AG20443 (cell line): ENCODE measurements at regions not wholly inside any gene's neighbourhood (a gene's known extent, or its start where the extent isn't known, plus 50 kb on each side); places are given as distances from the start of the nearest gene placed in this dataset.

Experiments used
- DNase-seq: peaks from one replicate; pipeline ENCODE4 v3.0.0; 2012; ENCODE audit warnings: low spot score, mixed read lengths

DNA sequence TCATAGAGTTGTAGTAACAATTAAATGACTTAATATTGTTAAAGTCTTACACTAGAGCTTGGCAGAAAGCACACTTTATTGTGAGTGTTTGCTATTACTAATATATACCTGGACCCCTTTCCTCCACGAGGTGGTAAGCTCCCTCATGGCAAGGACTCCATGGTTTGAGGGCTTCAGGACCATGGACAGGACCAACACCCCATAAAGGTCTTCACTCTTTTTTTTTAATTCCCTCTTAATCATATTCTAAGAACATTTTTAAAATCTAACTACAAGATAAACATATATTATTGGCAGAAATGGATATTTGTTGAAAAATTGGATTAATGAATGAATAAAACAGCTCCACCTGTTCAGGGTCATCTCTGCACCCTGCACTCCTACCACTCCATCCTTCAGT lies 154.5 kb downstream of the CBLN1 start:
- DNase-seq = no peak

DNA sequence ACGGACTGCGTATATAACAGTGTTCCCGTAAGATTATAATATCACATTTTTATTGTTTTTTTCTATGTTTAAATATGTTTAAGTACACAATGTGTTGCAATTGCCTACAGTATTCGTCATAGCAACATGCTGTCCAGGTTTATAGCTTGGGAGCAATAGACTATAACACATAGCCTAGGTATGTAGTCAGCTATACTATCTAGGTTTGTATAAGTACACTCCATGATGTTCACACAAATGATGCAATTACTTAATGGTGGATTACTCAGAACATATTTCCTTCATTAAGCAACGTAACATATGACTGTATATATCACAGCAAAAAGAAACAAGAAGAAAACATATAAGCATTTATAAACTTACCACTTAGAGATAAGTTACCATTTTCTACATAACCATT lies 160.0 kb downstream of the CBLN1 start:
- no peak for DNase-seq

DNA sequence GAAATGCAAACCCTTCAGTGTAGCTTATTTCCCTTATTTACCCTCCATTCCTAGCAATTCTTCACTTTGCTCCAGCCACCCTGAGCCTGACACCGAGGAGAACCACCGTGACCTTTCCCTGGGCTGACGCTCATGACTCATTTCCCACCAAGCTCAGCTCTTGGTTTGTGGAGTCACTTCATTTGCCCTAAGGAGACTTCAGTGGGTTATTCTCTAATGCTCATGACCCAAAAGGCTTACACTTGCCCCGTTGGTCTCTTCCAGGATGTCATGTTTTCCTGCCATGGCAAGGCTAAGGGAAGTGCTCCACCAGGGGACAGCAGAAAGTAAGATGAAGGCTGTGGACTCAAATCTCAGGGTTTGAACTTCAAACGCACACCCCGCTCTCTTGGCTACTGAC lies 161.0 kb downstream of the CBLN1 start:
- DNase-seq = no peak

DNA sequence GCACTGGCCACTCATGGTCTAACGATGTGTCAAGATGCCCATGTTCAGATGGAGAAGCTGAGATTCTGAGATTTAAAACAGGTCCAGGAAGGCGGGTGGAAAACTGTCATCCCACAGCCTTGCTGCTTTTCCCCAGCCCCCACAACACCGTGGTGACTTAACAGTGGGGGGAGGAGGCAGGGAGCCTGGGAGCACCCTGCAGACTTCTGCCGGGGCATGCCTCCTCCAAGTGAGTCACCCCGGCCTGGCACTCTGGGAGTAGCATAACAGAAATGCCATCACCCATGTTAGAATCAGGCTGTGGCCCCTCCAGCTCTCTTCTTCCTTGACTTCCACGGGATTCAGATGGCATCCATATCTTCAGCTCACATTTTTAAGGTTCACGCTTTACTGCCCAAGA lies 164.8 kb downstream of the CBLN1 start:
- DNase-seq = no peak

DNA sequence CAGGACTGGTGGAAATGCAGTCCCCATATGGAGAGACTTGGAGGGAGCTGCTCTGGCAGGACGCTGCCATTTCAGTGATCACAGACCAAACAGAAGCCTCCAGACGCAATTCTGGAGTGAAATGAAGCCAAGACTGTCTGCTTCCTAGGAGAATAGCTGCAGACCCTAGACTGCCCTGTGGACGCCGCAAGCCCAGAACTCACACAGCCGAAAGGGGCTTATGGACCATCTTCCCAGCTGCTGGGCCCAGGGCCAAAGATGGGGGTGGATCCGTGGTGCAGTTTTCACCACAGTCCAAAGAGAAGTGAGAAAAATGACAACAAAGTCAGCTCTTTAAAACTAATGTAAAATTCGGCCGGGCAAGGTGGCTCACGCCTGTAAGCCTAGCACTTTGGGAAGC lies 165.7 kb downstream of the CBLN1 start:
- no peak for DNase-seq

DNA sequence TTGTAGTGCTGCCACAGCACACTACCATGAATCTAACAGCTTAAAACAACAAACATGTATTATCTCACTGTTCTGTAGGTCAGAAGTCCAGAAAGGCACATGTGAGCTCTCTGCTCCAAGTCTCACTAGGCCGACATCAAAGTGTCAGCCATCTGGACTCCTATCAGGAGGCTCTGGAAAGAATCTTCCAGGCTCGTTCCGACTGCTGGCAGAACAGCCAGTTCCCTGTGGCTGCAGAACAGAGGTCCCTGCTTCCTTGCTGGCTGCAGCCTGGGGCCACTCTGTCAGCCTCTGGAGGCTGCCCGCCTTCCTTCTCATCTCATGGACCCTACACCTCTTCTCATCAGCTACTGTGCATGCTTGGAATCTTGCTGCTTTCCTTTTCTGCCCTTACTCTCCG lies 168.9 kb downstream of the CBLN1 start:
- DNase-seq = no peak

DNA sequence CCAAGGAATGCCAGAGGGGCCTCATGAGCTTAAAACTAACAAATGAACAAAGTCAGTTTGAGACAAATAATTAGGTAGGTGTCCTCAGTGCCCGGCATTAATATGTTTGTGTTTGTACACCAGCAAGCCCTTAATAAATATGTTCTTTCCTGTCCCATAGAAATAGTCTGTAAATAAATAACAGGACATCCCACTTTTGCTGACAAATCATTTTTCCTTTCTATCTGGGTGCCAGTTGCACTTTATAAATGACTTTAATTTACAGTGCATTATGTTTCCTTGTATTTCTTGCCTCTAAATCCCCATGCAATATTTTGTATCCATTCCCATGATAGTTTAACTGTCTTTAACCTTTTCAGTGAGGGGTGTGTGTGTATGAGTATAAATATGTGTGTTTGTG lies 170.3 kb downstream of the CBLN1 start:
- no peak for DNase-seq

DNA sequence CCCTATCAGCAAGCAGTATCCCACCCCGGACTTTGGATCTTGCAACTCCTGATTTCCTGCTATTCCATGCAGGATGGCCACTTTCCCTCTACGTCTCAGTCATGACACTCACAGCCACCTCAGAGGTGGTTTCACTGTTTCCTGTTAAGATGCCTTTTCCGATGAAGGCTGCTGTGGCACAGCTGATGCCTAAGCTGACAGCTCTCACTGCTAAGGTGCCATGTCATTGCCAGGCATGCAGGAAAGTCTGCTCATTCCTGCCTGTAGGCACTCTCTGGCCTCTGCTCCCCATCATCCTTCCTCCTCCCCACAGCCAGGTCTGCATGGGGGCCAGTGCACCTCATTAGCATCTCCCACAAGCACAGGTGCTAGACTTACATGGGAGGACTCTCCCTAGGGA lies 173.0 kb downstream of the CBLN1 start:
- no peak for DNase-seq

DNA sequence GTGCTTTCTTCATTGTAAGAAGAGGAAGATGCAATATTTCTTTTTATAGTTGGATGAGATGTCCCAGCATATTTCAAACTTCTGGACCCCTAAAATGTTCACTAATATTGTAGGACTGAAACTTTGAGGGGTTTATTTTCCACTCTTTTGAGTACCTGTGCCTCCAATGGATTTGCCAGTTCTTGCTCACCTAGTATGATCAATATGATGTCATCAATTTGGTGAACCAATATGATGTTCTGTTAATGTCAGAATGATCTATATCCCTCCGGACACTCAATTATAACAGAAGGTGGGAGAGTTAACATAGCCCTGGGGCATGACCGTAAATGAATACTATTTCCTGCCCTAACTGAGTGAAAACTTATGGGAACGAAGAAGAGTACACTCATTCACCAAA lies 178.3 kb downstream of the CBLN1 start:
- no peak for DNase-seq

DNA sequence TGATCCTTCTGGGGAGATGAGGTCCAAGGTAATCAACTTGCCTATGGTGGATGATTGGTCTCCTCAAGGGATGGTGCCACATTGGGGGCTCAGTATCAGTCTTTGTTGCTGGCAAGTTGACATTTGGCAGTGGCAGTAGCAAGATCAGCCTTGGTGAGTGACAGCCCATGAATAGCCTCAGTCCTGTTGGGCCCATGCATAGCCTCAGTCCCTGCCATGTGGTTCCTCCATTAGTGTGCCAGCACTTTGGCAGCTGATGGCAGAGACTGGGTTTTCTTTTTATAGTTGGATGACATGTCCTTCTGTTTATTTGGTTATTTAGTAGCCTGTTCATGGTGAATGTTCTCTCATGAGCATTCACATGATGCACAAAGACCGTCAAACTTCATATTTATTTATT lies 179.6 kb downstream of the CBLN1 start:
- DNase-seq = no peak

DNA sequence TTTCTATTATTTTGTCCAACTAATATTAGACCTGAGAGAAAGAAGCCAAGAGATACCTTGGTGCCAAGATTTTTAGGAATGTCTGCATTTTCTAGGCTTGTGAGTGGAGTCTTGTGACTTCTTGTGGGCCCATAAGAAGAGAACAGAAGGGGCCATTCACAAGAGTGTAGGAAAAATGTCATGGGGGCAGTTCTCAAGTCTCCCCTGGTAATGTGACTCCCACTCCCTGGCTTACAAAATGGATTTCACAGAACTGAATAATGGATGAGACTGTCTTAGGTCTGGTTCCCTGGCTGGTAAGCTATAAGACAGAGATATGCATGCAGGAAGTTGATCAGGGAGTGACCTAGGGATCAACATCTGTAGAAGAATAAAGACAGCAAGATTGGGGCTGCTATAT lies 181.3 kb downstream of the CBLN1 start:
- no peak for DNase-seq

DNA sequence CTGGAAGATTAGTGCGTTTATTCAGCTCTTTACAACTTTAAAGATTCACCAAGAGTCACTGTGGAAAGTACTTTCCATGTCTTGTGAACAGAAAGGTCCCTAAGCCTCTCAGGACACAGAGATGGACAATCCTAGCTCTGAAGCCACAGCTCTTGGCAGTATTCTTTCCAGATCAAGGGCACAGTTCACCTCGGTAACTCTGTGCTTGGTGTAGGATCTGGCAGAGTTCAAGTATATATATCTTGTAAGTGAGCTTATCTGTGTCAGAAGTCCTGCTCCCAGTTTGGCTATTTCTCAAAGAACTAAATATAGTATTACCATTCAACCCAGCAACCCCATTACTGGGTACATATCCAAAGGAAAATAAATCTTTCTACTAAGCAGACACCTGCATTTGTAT lies 183.7 kb downstream of the CBLN1 start:
- no peak for DNase-seq

DNA sequence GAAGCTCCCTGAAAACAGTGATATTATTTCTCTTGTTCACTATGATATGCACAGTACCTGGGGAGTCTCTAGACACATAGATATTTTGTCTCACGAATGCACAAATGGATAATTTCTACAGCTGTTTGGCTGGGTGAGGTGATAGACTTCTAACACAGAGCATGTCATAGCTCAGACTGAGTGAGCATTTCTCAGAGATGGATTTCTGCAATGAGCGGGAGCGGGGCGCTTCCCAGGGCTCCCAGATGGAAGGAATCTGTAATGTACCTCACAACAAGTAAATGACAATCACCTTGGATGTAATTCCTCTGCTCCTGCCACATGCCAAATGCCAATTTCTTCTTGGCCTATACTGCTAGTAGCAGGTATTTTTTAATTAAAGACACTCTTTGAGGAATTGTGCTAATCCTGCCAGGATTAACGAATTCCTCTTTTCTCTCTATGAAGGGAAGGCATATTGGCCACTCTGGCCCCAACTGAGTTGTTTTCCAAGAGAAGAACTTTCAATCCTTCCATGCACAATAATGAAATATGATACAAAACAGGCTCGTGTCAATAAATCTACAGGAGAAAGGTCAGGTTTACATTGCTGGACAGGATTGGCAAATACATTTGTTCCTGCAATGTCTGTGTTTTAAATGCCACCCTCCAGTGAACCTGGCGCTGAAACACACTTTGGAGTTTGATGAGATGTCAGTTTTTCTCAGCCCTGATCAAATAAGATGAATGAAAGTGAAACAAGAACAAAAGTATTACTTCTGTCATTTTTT lies 185.3 kb downstream of the CBLN1 start:
- DNase-seq = no peak

DNA sequence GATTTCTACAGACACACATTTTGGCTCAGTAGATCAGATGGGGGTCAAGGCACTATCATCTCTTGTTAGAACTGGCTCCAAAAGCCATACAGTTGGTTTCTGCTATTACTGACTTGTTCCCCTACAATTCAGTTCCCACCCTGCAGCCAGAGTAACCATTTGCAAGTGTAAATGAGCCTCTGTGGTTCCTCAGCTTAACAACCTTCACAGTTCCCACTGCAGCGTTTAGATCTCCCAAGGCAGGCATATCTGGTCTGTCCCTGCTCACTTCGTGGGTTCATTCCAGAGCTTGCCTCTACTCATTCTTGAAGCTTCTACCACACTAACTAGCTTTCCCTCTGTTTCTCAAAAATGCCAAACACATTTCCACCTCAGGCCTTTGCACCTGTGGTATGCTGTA lies 186.1 kb downstream of the CBLN1 start:
- DNase-seq = no peak

DNA sequence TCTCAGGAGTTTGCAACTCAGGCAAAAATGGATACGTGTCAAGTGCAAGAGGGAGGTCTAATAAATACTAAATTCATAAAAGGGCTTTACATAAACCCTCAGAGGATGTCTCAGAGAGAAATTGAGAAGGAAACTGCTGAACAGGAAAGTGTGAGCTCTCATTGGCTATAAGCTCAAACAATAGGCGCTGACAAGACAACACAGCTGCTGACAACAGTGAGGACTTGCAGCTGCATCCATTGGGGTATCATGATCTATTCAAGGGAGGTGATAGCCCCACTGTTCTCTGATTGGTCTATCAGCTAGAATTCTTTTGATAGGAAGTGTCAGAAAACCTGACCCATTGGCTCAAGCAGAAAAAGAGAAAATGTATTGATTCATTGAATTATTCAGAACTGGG lies 187.2 kb downstream of the CBLN1 start:
- no peak for DNase-seq

DNA sequence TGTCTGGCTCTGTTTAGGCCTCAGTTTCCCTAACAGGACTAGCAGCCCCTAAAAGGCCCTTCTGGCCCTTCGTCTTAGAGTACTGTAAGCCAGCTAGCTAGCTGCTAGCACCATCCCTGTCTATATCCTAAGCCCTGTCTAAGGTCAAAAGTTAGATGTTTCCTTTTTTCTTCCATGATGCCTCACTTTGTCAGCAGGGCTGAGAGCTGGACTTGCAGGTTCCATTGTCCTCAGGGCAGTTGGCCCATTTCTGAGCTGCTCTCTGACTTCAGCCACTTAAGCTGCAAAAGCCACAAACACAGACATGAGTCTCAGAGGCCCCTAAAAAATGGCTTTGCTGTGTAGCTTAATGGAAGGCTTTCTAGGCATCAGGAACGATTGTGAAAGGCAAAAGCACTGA lies 187.7 kb downstream of the CBLN1 start:
- no peak for DNase-seq

DNA sequence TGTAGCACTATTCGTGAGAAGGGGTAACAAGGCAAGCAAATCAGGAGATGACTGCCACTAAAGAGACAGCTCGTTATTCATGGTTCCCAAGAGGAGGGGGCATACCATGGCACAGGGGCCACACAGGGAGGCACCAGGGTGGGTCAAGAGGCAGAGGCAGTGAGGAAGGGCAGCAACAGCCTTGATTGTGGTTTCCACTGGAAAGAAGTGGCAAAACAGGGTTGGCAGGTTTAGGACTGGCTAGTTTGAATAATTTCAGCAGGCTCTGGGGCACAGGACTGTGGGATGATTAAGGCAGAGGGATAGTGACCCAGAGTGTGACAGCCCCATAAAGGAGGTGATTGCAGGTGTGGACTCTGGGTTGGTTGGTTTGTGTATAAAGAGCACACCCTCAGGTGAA lies 188.9 kb downstream of the CBLN1 start:
- no peak for DNase-seq

DNA sequence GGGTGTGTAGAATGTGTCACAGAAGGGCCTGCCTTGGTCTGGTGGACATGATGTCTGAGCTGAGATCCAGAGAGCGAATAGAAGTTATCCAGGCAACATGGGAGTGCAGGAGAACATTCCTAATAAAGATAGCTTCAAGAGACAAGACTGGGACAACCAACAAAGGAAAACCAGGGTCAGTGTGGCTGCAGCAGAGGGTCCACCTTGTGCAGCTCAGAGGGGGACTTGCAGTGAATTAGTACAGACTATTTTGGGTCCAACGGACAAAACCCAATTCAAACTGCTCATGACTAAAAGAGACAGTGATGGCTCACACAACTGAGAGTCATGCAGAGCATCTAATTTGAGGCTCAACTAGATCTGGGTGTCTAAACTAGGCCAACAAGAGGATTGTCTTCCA lies 192.1 kb downstream of the CBLN1 start:
- no peak for DNase-seq

DNA sequence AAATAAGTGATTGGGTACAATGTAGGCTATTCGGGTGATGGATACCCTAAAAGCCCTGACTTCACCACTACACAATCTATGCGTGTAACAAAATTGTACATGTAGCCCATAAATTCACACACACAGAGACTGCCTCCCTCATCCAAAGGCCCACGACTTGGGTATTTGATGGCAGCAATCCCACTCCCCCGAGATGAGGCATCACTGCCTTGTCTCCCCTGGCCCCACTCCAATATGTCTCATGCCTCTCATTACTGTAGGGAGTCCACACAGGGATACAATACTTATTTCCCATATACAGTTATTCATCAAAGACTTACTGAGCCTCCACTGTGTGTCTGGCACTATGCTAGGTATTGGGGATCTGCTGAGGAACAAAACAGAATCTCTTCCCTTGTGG lies 192.6 kb downstream of the CBLN1 start:
- no peak for DNase-seq

DNA sequence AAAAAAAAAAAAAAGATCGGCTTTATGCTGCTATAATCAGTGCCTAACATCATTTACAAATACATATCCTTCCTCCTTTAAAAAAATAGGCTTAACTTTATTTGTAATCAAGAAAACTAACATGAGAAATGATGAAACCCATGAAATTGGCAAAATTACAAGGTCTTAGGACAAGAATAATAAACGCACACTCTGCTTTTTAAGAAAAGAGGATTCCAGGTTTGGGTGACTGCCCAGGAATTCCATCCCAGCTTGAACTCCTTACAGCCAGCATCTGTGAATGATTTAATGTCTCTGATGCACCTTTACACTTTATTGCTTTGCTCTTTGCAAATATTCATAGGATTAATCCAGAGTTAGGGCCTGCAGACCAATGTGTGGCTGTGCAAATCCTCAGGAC lies 196.0 kb downstream of the CBLN1 start:
- DNase-seq = no peak

DNA sequence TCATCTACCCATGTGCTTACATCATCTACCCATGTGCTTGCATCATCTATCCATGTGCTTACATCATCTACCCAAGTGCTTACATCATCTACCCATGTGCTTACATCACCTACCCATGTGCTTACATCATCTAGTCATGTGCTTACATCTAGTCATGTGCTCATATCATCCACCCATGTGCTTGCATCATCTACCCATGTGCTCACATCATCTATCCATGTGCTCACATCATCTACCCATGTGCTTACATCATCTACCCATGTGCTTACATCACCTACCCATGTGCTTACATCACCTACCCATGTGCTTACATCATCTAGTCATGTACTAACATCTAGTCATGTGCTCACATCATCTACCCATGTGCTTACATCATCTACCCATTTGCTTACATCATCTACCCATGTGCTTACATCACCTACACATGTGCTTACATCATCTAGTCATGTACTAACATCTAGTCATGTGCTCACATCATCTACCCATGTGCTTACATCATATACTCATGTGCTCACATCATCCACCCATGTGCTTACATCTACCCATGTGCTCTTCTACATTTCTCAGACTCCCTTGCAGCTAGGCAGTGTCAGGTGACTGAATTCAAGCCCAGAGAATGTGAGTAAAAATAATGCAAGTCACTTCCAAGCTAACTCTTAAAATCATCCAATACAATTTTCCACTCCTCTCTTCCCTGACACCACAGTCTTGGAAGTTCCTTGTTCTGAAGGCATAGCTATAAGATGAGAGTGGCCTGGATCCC lies 196.8 kb downstream of the CBLN1 start:
- no peak for DNase-seq

DNA sequence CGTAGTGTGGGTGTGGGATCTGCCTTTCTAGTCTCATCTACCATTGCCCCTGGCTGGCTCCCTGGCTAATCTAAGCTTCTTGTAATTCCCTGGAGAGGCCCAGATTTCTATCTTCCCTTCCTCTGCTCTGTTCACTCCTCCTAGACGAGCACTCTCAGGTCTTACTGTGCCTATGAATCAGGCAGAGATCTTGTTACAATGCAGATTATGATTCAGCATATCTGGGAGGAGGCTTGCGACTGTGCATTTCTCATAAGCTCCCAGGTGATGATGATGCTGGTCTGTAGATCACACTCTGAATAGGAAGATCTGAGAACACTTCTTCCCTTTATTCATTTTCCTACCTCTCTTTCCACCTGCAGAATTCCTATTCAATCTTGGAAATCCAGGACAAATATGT lies 200.1 kb downstream of the CBLN1 start:
- no peak for DNase-seq

DNA sequence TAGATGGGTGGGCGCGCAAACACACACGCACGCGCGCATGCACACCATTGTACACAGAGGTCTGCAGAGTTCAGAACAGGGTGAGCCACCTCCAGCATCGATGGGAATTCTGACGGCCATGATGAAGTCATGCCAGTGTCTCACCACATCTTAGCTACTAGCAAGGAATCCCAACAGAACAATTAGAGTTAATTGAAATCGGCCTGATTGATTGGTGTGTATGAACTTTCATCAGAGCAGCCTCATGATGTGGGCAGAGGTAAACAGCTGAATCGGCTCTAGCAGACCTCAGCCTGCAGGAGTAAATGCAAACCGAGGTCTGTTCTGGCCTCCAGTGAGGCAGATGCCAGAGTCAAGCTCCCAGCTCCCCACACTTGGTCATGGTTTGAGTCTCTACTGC lies 200.6 kb downstream of the CBLN1 start:
- no peak for DNase-seq

DNA sequence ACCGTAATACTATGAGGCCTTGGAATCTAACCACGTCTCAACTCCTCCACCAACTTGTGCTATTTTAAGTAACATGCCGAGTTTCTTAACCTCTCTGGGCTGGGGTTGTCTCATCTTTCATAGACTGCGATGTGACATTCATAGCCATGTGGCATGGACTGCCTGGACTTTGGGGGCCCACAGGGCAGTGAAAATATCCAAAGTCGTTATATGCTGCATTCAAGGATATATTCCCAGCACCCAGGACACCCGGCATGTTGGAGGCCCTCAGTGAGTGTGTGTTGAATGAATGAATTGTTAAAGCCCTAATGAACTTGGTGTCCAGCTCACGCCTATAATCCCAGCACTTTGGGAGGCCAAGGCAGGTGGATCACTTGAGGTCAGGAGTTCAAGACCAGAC lies 203.1 kb downstream of the CBLN1 start:
- no peak for DNase-seq
